NCI-H1105 treated with DMSO at 0.1 percent for 48 hours (cell line): ENCODE measurements at regions not wholly inside any gene's neighbourhood (a gene's known extent, or its start where the extent isn't known, plus 50 kb on each side); places are given as distances from the start of the nearest gene placed in this dataset.

Experiments used
- DNase-seq: peaks from one replicate; lab custom pipeline; 2025; lab: John Stamatoyannopoulos, UW

DNA sequence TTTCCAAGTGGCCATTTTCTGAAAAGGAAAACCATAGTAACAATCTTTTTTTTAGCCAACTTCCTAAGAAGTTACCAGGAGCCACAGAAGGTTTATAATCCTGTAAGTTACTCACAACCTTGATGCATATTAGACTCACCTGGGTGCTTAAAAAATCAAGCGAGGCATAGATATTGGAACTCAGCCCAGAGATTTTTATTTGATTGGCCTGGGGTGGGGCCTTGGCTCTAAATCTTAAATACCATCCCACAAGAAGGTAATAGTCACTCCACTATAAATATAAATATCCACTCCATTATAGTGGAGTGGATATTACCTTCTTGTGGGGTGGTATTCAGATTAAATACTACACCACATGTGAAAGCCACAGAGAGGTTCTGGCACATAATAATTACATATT is 429.6 kb downstream of the RFC3 start:
- peak; percentile 88 for DNase-seq

DNA sequence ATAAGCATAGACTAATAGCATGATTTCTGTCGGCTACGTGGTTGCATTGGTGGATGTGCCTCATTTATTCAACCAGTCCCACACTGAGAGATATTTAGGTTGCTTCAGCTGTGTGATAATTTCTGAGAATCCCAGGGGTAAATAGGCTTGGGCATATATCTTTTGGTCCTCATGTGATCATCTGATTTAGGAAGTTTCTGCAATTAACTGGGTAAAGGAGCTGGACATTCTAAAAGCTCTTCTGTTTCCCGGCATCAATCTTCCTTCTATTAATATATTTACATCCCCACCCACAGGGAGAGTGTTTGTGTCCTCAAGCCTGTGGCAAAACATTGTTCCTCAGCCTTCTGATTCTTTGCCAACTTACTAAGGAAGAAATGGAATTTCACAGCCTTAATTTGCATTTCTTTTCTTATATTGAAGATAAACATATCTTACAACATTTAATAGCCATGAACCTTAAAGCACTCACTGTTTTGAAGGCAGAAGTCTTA is 431.6 kb downstream of the RFC3 start:
- no peak for DNase-seq

DNA sequence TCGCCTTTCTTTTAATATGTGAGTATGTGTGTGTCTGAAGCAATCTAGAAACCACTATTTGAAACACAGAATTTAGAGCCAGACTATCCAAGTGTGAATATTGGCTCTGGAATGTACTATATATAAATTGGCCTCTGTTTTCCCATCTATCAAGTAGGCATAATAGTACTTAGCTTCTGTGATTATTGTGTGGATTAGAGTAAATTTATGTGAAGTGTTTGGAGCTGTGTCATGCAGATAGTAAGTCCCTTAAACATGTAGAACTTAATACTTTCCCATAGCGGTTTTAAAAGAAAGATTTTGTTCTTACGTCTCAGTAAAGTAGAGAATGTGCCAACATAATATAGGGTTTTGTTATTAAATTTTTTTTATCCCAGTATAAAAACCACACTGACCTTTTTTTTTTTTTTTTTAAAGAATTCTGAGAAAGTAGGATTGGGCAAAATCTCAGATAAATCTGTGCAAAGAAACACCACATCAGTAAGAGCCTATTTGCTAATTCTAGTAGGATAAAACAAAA is 432.3 kb downstream of the RFC3 start:
- no peak for DNase-seq

DNA sequence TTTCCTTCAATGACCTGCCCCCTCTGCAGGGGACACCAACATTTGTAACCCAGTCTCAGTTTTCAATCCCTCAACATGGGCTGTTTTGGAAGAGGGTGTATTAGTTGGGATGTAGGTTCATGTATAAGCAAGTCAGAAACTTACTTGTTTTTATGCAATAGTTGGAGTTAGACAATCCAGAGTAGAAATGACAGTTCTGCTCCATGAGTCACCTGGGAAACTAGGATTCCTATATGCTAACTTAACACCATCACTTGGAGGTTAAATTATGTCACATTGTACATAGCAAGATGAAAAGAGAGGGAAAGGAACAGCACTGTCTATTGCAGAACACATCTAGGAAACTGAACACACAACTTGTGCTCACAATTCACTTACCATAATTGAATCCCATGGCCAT is 436.4 kb downstream of the RFC3 start:
- no peak for DNase-seq

DNA sequence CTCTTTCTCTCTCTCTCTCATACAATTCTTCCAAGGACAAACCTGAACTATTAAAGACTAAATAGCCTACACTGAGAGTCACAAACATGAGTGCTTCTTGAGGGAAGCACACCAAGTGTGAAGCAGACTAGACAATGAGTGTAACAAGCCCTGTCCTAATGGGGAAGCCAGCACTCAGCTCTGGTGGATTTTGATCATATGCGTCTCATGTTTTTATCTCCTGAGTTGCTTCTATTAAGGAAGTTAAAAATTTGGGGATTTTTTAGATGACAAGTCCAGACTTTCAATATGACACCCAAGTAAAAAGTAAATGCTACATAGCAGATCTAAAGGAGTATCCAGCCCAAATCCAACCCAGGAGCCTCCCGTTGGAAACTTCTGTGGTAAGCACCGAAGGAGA is 437.8 kb downstream of the RFC3 start:
- DNase-seq = no peak

DNA sequence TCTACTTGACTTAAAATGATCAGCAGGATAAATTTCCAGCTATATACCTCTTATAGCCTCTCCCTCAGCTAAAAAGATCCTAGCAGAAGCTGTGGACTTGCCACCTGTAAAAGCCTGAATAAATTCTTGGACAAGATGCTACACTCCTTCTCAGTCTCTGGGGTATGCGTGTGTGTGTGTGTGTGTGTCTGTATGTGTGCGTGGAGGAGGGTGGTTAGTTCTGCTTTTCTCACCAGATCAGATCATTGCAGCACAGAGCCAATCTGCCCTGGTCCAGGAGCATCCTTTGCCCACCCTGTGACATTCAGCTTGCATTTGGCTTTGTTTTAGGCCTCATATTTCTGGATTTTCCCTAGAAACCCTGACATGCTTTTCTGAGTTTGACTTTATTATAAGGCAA is 438.3 kb downstream of the RFC3 start:
- DNase-seq = no peak

DNA sequence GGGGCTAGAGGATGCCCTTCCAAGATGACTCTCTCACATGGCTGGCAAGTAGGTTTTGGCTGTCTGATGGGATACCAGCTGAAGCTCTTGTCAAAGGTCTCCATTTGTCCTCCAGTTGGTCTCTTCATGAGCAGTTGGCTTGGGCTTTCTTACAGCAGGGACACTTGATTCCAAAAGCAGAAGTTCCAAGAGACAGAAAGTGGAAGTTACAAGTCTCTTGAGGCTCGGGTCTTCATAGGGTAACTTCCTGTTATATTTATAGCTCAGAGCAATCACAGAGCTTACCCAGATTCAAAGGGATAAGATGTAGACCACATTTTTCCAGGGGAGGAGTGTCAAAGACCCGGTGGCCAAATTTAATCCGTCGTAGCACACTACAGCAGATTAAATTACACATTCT is 440.0 kb downstream of the RFC3 start:
- no peak for DNase-seq

DNA sequence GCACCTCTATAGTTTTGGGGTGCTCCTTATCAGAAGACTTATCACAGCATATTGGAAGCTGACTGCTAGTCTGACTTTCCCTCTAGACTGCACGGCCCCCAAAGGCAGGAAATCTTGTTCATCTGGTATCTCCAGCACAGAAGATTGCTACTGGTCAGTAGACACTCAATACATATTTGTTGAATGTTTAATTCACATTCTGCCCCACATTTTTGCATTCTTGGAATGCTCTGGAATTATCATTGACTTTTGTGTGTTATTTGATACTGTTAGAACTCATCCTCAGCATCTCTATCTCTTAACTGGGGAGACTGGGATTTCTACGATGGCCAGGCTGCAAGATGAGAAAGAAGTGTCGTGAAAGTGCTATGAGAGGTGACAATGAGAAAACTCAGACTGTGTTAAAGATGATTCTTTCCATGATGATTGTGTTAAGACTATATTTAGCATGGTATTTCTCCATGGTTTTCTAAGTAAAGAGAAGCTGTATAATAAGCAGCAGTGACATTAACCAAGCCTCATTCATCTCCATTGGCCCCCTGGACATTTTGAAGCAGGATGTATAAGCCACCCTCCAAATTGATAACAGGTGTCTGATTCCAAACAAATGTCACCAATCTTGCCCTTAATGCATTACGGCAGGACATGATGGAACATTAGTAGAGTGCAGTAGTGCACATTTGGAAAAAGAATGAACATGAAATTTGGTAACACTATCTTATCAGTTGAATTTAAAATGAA is 440.9 kb downstream of the RFC3 start:
- no peak for DNase-seq

DNA sequence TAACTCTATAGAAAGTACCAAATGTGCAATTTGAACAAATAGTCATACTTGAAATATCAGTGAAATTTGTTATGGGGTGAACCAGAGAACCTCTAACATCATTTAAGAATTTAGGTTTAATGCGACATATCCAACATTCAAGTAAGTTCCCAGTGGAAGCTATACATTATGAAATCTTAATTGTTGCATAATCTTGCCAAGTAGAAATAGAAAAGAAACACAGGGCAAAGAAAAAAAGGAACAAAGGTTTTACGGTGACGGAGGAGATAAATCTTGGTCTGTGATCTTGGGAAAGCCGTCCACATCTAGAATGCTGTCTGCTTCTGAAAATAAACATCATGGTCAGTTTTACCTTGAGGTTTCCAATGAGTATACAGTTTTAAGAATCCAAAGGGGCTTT is 445.7 kb downstream of the RFC3 start:
- no peak for DNase-seq

DNA sequence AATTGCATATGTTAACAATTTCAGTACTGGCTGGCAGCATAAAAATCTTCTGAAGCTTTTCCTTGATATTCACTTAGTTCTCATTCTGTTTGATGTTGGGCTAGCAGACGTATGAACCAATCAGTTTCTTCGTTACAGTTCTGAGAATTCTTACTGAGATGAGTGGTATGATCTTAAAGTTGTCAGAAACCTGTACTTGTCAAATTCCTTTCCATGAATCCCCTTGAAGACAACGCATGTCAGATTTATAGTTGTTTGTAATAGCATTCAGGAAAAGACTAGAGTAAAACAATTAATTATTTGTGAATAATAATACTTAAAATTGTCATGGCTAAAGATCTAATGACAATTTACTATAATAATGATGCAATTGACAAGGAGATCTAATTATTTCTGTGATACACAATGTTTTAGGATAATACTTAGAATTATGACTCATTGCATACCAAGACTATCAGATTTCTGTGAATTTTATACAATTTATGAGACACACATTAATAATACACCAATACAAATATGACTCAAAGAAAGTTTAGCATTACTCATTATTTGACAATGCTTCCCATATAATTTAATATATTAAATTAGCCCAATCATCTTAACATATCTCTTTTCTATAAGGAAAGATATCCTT is 447.2 kb downstream of the RFC3 start:
- no peak for DNase-seq

DNA sequence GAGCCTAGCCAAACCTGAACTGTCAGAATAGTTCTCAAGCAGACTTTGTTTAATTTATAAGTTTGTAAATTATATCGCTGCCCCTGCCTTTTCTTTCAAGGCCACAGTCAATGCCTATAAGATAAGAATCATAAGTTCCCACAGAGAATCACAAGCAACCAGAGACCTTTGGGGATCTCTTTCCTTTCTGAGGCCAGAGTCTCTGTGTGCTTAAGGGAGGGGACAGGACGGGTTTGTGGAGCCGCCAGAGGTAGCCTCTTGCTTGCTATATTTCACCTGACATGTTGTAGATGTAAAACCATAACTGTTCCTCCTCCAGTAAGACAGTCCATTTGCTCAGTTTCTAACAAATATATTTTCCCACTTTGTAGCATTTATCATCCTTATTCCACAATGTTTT is 458.8 kb downstream of the RFC3 start:
- DNase-seq = no peak

DNA sequence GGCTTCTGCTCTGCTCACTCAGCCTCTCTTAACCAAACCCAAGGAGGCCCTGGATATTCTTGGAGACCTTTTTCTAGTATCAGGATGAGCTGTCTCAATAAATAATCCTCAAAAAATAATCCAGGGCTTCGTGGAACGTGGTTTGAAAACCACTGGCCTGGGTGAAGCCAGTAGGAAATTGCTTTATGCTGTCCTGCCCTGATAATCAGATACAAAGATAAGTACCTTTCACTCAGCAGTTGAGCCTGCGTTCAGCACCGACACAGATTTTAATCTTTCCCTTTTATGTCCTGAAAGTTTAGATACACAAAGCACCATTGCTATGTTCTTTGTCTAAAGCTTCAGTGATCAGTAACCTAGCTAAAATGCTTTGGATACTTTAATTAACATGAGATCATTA is 460.0 kb downstream of the RFC3 start:
- no peak for DNase-seq

DNA sequence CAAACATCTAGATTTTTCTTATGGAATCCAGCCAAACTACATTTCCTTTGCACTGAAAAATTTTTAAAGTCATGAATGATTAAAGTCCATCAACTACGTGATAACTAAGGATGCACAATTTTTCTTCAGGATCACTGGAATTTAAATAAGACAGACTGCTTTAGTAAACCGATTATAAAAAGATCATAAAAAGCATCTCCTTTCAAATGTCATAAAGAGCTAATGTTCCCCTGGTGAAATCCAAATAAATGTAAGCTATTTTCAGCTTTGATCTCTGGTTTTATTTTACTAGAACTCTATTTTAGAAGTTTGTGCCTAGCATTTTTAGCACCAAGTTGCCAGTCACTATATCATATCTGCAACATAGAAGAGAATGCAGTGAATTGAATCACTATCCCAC is 460.8 kb downstream of the RFC3 start:
- DNase-seq = no peak

DNA sequence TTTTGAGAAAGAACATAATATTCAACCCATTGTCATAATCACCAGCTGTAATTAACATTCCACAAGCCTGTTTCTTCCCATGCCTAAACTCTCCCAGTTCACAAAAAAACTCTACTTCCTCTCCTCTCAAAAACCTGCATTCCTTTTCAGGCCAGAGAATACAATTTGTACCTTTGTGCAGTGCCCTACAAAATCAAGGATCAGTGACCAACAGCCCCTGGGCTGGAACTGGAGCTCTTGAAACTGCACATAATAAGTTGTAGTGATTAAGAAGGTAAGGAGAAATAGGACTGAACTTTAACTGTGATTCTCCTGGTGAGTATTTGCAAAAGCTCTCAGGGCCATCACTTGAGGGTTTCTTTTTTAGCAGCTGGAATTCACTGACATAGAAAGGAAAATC is 472.7 kb downstream of the RFC3 start:
- no peak for DNase-seq

DNA sequence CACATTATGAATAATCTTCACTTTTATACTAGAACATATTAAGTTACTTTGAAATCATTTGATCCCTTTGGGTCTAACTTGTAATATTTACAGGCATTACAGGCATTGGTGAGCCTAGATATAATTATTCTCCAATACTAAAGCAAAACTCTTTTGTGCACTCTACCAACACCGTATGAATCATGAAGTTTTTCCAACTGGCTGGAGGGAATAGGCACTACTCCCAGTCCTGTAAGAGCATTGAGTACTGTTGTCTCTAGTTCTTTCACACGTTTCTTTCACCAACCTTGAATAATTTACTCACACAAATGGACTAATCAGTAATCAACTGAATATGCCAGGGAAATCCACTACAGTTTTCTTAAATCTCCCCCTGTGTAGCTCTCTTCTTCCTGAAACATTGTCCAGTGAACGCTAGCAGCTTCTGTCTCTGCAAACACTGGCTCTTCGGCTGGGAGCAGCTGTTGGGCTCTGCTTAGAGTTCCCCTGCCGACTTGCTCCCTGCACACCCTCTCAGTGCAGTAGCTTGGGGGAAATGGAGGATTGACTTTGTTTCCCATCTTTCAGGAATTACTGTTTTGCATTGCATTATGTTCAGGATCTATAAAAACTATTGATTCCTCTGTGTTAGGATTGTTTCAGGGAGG is 476.7 kb downstream of the RFC3 start:
- DNase-seq = peak; percentile 4

DNA sequence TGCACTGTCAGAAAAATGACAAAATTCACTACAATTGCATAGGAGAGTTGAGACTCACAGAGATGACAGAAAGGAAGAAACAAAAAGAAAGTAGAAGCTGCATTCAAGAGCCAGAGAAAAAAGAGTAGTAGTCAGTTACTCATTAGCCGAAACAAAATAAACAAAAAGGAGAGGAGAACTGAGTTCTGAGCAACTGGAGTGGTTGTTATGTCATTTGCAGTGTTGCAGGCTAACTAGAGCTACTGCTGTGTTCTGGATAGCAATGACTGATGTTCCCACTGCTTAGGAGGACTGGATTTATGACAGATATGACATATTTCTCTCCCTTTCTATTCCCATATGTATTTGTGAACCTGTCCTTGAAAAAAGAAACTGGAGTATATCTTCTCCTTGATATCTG is 482.6 kb downstream of the RFC3 start:
- DNase-seq = no peak

DNA sequence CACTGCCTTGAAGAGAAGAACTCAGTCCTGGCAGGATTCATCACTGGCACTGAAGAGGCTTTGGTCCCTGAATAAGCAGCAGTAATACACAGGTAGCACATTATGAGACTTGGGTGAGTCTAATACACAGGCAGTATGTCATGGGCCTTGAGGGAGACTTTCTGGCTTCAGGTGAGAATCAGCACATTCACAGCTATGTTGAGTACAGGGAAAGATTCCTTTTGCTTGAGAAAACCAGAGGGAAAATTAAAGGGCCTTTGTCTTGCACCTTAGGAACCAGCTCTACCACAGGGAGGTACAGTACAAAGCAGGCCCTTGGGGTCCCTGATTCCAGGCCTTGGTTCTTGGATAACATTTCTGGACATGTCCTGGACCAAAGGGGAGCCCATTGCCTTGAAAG is 484.6 kb downstream of the RFC3 start:
- DNase-seq = no peak

DNA sequence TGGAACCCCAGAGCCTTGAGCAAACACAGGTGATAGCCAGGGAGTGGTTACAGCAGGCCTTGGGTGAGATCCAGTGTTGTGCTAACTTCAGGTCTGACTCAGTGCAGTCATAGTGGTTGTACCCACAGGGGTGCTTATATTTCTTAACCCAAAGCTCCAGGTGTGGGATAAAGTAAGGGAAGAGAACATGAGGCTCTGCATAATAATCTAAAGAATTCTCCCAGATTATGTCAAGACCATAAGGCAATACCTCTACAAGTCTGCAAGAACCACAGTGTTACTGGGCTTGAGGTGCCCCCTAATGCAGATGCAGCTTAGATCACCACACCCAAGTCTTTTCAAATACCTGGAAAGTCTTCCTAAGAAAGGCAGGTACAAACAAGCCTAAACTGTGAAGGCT is 485.4 kb downstream of the RFC3 start:
- DNase-seq = no peak

DNA sequence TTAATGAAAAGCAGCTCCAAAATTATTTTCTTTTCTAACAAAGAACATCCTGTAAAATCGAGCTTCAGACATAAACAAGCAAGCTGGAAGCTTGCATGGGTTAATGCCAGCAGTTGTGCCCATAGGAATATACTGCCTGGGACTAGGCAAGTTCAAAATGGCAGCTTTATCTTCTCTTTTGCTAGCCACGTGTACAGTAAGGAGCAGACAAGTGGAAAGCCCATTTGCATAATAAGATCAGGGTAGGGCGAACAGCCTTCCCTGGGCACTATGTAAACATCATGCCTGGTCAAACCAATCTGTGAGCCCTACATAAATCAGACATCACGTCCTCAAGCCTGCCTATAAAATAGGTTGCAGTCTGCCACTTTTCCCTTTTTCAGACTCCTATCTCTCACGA is 489.7 kb downstream of the RFC3 start:
- no peak for DNase-seq

DNA sequence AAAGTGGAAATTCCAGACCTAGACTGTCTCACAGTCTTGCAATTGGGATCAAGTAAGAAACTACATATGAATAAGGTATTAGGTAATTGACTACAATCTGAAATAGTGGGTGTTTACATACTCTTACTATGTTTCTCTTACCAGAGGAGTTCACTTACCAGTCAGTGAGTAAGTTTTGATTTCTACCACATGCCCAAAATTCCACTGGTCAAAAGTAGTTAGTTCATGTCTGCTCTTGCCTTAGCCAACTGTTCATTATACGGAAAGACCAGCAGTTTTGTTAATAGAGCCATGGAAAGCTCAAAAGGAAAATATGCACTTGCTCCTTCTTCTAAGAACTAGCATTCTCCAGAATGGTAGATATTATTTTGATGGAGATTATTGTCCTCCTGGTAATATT is 490.8 kb downstream of the RFC3 start:
- no peak for DNase-seq

DNA sequence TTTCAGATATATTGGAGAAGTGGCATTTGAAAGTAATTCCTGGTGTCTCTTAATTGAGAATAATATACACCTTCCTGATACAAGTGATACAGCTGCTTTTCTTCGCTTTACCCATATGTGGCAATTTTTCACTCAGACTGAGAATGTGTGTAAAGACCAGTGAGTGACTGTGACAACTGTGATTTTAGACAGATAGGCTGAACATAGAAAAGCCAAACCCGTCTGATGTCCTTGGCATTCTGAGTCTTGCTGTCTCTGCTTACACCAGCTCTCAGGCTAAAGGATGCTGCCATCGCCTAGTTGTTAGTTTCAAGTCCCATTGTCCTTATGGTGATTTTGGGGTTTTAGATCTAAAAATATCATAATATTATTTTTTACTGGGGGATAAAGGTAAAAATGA is 492.6 kb downstream of the RFC3 start:
- no peak for DNase-seq

DNA sequence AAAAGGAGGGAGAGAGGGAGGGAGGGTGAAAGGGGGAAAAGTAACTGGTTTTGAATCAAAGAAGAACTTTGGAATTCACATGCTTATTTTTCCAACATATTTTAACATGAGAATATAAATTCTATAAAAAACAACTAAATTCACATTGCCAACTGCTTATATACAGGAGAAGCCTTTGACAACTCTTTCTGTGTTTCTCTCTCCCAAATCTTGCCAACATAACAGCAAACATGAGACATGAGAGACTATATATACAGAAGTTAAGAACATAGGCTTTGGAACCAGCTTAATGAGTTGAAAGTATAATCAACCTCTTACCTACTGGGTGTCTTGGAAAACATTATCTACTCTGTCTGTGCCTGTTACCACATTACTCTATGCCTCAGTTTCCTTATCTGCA is 493.3 kb downstream of the RFC3 start:
- DNase-seq = no peak

DNA sequence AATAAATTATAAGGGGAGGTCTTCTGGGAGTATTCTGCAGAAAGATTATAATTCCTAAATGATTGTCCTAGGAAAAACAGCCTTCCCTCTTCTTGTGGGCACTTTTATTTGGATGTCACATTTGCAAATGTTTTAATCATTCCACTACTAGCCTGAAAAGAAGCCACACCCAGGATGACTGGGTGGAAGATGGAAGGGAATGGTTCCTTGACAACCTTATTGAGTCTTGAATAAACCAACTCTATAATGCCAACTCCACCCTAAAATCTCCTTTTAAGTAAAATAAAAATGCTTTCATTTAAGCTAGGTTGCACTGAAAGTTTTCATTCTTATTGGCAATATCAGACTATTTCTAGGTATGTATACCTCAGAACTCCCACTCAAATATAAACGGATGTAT is 494.6 kb downstream of the RFC3 start:
- no peak for DNase-seq
